PC-3 (cell line): ENCODE measurements at regions not wholly inside any gene's neighbourhood (a gene's known extent, or its start where the extent isn't known, plus 50 kb on each side); places are given as distances from the start of the nearest gene placed in this dataset.

ENCODE experiments used
- EZH2 ChIP-seq: fragments of 300-600 bp; sonication (generic); IDR thresholded peaks from one replicate; pipeline ENCODE4 v1.6.1; 2017; ENCODE audit warnings: antibody characterized with exemption, mild to moderate bottlenecking, low read length; ENCODE audit not compliant: unreplicated experiment
- EZH2phosphoT487 ChIP-seq: fragments of 300-600 bp; sonication (generic); IDR thresholded peaks from 2 replicates; pipeline ENCODE4 v1.6.1; 2018; ENCODE audit warnings: mild to moderate bottlenecking, antibody characterized with exemption, low read length, borderline replicate concordance
- TF ChIP-seq, protein P1 (sequence below): fragments of 300-600 bp; sonication (generic); conservative IDR thresholded peaks from 2 replicates; pipeline ENCODE4 v1.5.1; 2017; ENCODE audit warnings: antibody characterized with exemption, low read depth, mild to moderate bottlenecking, low read length

- TF ChIP-seq, protein P1, sequence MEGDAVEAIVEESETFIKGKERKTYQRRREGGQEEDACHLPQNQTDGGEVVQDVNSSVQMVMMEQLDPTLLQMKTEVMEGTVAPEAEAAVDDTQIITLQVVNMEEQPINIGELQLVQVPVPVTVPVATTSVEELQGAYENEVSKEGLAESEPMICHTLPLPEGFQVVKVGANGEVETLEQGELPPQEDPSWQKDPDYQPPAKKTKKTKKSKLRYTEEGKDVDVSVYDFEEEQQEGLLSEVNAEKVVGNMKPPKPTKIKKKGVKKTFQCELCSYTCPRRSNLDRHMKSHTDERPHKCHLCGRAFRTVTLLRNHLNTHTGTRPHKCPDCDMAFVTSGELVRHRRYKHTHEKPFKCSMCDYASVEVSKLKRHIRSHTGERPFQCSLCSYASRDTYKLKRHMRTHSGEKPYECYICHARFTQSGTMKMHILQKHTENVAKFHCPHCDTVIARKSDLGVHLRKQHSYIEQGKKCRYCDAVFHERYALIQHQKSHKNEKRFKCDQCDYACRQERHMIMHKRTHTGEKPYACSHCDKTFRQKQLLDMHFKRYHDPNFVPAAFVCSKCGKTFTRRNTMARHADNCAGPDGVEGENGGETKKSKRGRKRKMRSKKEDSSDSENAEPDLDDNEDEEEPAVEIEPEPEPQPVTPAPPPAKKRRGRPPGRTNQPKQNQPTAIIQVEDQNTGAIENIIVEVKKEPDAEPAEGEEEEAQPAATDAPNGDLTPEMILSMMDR: no peak
- no peak for TF ChIP-seq EZH2
- TF ChIP-seq EZH2phosphoT487: no peak
Measured at GRCh38 chr10:36048236-36048635, 406.1 kb upstream of the FZD8 start.
